GM18909 (cell line): ENCODE measurements at regions not wholly inside any gene's neighbourhood (a gene's known extent, or its start where the extent isn't known, plus 50 kb on each side); places are given as distances from the start of the nearest gene placed in this dataset.

Source experiments
- ATAC-seq: cut with Tn5 transposase; IDR thresholded peaks from one replicate; pipeline ENCODE4 v1.9.1; 2021; ENCODE audit warnings: mild to moderate bottlenecking; ENCODE audit not compliant: unreplicated experiment, poor library complexity

DNA sequence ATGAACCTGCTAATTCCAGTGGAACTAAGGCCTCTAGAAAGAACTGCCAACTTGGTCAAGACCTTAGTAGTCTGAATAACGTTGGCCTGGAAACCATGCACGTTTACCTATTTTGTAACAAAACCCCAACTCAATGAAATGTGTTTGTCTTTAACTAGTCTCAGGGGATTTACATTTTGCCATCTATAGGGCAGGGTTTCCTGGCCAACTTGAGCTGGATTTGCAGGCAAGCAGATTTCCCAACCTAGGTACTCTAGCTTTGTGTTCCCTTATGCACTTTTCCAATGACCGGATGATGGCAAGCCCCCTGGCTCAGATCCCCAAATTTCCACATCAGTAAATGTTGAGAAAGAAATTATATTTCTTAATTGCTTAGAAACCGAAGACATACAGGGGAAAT lies 114.5 kb downstream of the IRS2 start:
- no peak for ATAC-seq

GRCh38 chr13:109670776-109671175 lies 115.6 kb downstream of the IRS2 start:
- no peak for ATAC-seq

GRCh38 chr13:109669956-109670355 lies 116.4 kb downstream of the IRS2 start:
- no peak for ATAC-seq

- no peak for ATAC-seq
Measured at GRCh38 chr13:109669234-109669612, 117.2 kb downstream of the IRS2 start.

GRCh38 chr13:109668433-109669233 lies 117.8 kb downstream of the IRS2 start:
- ATAC-seq = no peak

GRCh38 chr13:109667807-109668291 lies 118.5 kb downstream of the IRS2 start:
- ATAC-seq = no peak

DNA sequence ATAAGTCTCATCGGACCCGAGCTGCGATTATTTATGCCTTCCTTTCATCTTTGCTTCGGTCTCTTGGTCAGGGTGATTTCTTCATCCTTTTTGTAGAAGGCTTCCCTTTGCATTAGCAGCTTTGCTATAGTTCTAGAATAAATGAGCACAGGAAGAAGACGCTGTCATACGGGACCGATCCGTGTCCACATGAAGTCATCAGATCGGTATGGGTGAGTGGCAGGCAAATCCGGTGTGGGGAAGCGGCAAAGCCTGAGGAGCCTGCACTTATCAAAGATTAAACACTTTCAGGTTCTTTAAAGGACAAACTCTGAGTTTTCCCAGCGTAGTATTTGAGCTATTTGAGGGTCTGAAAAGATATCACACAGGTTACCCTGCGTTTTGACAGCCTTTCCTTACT lies 119.3 kb downstream of the IRS2 start:
- ATAC-seq = no peak

DNA sequence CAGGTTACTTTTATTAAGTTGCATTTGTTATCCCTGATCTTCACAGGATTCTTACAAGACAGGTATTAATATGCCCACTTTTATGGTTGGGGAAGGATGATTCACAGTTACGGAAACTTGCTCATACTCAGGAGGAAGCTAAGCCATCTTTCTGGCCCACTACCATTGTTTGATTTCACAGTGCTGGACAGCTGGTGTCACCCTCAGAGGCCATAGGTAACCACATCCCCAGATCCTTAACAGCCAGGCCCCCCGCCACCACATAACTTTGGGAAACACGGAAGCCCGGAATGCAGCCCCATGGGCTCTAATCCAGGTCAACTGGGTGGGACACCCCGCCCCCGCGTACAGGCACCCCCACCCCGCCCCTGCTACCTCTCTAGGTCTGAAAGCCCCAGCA lies 119.7 kb downstream of the IRS2 start:
- no peak for ATAC-seq

DNA sequence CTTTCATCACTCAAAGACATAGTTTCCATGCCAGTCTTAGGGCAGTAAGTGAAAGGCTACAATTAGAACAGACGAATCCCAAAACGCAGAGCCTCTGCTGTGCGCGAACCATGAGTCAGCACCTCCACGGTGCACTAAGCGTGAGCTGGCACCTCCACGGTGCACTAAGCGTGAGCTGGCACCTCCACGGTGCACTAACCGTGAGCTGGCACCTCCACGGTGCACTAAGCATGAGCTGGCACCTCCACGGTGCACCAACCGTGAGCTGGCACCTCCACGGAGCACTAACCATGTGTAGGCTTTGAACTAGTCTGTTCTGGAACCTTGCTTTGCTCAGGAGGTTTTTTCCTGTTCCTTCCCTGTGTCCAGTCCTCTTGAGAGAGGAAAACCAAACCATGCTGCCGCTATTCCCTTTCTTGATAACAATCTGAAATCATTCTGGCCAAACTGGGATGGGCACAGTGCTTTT lies 120.6 kb downstream of the IRS2 start:
- ATAC-seq = no peak

DNA sequence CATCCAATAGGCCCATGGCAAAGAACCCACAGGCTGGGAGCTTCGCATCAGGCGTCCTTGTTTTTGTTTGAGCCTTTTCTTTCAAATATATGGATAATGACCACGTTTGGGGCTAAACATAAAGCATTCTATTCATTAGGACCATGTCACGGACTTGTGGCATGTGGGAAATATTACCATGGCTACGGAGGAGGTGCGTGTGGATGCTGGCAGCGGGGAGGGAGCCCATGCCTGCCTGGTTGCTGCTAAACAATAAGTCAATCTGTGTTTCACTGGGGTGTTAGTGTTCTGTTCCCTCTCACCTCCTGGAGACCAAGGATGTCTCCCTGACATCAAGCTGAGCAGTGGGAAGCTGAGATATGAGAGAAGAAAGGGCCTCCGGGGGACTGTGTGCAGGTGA lies 121.1 kb downstream of the IRS2 start:
- ATAC-seq = no peak

DNA sequence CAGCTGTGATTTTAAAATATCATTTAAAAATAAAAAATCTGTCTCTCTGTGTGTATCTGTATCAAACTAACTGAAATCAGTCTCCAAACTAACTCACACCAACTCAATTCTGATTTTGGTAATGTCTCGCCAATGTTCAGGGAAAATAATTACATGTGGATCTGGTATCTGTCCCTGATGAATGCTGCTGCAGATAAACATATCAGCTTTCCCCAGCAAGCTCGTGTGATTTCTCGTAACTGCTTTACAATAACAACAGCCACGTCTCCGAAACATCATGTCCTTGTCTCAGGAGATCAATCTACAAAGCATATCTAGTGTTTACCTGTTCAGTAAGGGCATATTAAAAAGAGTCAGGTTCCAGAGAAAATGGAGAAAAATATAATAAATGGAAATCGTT lies 129.0 kb downstream of the IRS2 start:
- no peak for ATAC-seq

- no peak for ATAC-seq
Measured at GRCh38 chr13:109656206-109656605, 130.2 kb downstream of the IRS2 start.

- no peak for ATAC-seq
Measured at GRCh38 chr13:109655611-109656010, 130.8 kb downstream of the IRS2 start.

DNA sequence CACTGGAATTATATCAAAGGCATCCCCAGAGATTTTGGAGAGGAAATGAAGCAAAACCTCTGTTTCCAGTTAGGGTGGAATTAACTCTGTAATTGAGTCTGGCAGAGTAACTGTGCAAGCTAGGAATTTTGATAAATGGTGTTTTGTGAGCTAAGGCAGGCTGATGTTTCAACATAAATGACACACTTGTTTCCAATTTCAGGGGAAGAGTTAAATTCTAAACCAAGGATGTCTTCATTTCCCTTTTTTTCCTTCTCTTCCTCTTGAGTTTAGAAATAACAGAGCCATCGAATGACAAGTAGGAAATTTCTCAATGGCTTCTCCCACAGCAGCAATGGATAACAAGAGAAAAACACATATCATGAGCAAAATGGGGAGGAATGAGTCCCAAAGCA lies 131.2 kb downstream of the IRS2 start:
- ATAC-seq = no peak

GRCh38 chr13:109654341-109655205 lies 131.8 kb downstream of the IRS2 start:
- ATAC-seq = no peak

- ATAC-seq = no peak
Measured at GRCh38 chr13:109652531-109652930, 133.9 kb downstream of the IRS2 start.

- ATAC-seq = no peak
Measured at GRCh38 chr13:109651854-109652253, 134.5 kb downstream of the IRS2 start.

DNA sequence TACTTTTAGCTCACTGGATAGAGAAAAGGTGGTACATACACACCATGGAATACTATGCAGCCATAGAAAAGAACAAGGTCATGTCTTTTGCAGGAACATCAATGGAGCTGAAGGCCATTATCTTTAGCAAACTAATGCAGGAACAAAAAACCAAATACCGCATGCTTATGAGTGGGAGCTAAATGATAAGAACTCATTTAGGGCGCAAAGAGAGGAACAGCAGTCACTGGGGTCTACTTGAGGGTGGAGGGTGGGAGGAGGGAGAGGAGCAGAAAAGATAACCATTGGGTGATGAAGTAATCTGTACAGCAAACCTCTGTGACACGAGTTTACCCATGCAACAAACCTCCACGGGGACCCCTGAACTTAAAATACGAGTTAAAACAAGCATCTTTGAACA lies 135.1 kb downstream of the IRS2 start:
- ATAC-seq = no peak

DNA sequence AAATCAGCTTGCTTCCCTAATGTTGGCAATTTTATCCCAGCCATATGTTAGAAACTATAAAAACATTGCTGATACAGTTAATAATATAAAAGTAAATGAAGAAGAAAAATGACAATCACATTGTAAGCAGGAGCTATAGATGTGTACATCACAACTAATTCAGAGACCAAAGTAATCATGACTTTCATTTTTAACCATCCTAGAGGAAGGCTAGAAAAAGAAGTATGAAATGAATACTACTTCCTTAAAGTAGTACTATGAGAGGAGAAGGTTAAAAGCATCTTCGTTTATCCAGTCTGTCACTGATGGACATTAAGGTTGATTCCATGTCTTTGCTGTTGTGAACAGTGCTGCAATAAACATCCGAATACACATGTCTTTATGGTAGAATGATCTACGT lies 135.5 kb downstream of the IRS2 start:
- ATAC-seq = no peak

DNA sequence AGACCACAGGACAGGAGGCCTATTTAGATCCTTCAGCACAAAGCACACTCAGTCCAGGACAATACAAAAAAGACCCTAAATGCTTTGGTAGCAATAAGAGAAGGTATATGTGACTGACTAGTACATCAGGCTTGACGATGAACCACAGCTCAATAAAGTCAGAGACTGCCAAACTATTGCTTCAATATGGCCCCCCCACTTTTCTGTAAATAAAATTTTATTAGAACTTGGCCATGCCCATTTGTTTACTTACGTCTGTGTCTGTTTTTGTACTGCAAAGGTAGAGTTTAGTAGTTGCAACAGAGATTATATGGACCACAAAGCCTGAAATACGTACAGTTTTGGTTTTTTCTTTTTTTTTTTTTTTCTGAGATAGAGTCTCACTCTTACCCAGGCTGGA lies 136.7 kb downstream of the IRS2 start:
- ATAC-seq = no peak

GRCh38 chr13:109647699-109648098 lies 138.7 kb downstream of the IRS2 start:
- ATAC-seq = no peak
